Activated CD8-positive, alpha-beta T cell treated with anti-CD3 and anti-CD28 coated beads, Interleukin-2, amount 10 ng/mL, durations not matched to agents 7 days and 5 days (primary cell): ENCODE measurements at regions not wholly inside any gene's neighbourhood (a gene's known extent, or its start where the extent isn't known, plus 50 kb on each side); places are given as distances from the start of the nearest gene placed in this dataset.

Source experiments
- ATAC-seq: fragments of 150-1000 bp; cut with Tn5 transposase; one replicate; pipeline ENCODE4 v1.10.0; 2021; ENCODE audit warnings: moderate library complexity
- CTCF ChIA-PET: fragments of 350-600 bp; sonication (Branson Sonifier 250); formaldehyde crosslinking; loops from one replicate; lab custom pipeline; 2021; ENCODE audit warnings: antibody characterized with exemption; lab: Charles Lee
- POLR2A ChIA-PET: fragments of 350-600 bp; sonication (Branson Sonifier 250); formaldehyde crosslinking; loops from one replicate; lab custom pipeline; 2021; ENCODE audit warnings: antibody characterized with exemption; lab: Charles Lee
- DNase-seq: peaks from one replicate; pipeline ENCODE4 v3.0.0-alpha.2; 2020
- H3K27ac Mint-ChIP-seq: one replicate; pipeline ENCODE4 v1.8.0; 2021; ENCODE audit warnings: mild to moderate bottlenecking, mixed read lengths
- H3K27me3 Mint-ChIP-seq: one replicate; pipeline ENCODE4 v1.8.0; 2021; ENCODE audit warnings: low read depth, mixed read lengths
- H3K36me3 Mint-ChIP-seq: one replicate; pipeline ENCODE4 v1.8.0; 2021; ENCODE audit warnings: low read depth, mixed read lengths
- H3K4me1 Mint-ChIP-seq: one replicate; pipeline ENCODE4 v1.8.0; 2021; ENCODE audit warnings: low read depth, mixed read lengths
- H3K4me3 Mint-ChIP-seq: one replicate; pipeline ENCODE4 v1.8.0; 2021; ENCODE audit warnings: mild to moderate bottlenecking, mixed read lengths
- H3K9me3 Mint-ChIP-seq: one replicate; pipeline ENCODE4 v1.8.0; 2022; ENCODE audit warnings: mixed read lengths; ENCODE audit not compliant: insufficient read depth

DNA sequence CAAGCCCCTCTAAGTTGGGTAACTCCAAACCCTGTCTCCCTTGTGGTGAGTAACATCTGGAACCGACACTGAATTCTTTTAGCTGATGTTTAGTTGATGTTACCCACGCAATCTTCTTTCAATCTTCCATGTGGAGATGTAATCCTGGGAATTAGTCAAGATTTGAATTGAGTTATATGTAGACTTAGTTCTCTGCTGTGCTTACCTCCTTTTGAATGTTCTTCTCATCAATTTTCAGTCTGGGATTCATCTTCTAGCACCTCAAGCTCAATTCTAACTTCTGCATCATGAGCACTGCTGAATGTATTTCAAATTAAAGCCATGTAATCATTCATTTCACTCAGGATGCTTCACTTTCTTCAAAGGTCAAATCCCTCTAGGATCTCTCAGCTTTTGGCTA lies 270.6 kb downstream of the FAM170A start:
- ATAC-seq (no peak), DNase-seq (no peak)
- ChIA-PET POLR2A (no interaction called here), CTCF (interaction anchor here (0.8 to 0.9 kb wide), 2 partner anchors 10 to 13 kb away, joined by 3 read pairs; no protein-coding TSS in a partner anchor)
- Mint-ChIP-seq H3K27me3 (no peaks in the 10 kb centered on the region), H3K36me3 (no peaks in the 10 kb centered on the region), H3K4me1 (no peaks in the 10 kb centered on the region), H3K4me3 (no peak overlapping the region), H3K9me3 (peaks cover 3% of the 10 kb centered on the region), H3K27ac (no peak overlapping the region)

DNA sequence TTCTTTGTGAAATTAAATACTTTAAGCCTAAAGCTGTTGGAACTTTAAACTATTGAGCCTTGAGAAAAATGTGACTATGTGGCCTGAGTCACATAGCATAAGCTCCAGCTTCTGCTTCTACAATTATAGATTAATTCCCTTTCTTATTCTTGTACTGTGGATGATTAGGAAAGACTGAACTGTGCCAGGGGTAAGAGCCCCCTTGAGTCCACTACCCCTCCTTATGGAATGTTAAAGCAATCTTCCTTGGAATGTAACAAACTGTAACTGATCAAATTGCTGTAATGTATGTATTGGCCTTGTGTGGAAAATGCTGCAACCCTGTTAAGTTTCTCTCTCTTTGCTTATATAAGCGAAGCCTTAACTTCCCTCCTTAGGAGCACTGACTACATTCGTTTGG lies 273.2 kb downstream of the FAM170A start:
- DNase-seq (no peak), ATAC-seq (no peak)
- Mint-ChIP-seq H3K4me3 (no peak overlapping the region), H3K27ac (no peak overlapping the region), H3K4me1 (no peaks in the 10 kb centered on the region), H3K36me3 (no peaks in the 10 kb centered on the region), H3K9me3 (peaks cover 3% of the 10 kb centered on the region), H3K27me3 (no peaks in the 10 kb centered on the region)
- POLR2A ChIA-PET, result no interaction called here
- CTCF ChIA-PET, result no interaction called here

DNA sequence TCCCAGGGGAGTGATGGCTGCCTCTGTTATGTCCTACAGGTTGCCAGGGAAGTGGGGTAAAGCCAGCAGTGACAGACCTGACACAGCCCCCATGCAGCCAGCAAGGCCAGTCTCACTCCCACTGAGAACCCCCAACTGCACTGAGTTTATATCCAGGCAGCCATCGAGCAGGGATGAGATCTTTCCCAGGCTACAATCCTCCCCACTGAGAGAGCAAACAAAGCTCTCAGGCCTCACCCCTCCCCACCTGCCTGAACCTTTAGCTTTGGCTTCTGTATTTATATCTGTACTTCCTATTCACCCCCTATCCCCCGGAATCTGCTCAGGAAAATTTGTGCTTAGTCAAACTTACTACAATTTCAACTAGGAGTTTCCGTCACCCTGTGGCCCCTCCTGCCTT lies 284.1 kb downstream of the FAM170A start:
- CTCF ChIA-PET, result interaction anchor here (0.7 kb wide), 1 partner anchor 14 kb away, joined by 3 read pairs; no protein-coding TSS in a partner anchor
- POLR2A ChIA-PET, result no interaction called here
- H3K27ac Mint-ChIP-seq, result no peak overlapping the region
- no peak for ATAC-seq
- no peaks in the 10 kb centered on the region for H3K9me3 Mint-ChIP-seq
- DNase-seq, result no peak
- no peaks in the 10 kb centered on the region for H3K27me3 Mint-ChIP-seq
- H3K4me3 Mint-ChIP-seq, result no peak overlapping the region
- H3K36me3 Mint-ChIP-seq, result no peaks in the 10 kb centered on the region
- H3K4me1 Mint-ChIP-seq, result no peaks in the 10 kb centered on the region

DNA sequence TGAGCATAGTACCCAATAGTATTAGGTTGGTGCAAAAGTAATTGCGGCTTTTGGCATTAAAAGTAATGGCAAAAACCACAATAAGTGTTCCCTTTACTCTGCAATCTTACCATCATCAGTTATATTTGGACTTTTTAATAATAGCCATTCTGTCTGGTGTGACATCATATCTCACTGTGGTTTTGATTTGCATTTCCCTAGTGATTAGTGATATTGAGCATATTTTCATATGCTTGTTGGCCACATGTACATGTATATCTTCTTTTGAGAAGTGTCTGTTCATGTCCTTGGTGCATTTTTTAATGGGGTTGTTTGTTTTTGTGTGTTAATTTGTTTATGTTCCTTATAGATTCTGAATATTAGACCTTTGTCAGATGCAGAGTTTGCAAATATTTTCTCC lies 289.9 kb downstream of the FAM170A start:
- ATAC-seq (no peak), DNase-seq (no peak)
- Mint-ChIP-seq H3K27me3 (no peaks in the 10 kb centered on the region), H3K9me3 (no peaks in the 10 kb centered on the region), H3K4me3 (no peak overlapping the region), H3K36me3 (no peaks in the 10 kb centered on the region), H3K27ac (no peak overlapping the region), H3K4me1 (no peaks in the 10 kb centered on the region)
- CTCF ChIA-PET, result no interaction called here
- POLR2A ChIA-PET, result no interaction called here

DNA sequence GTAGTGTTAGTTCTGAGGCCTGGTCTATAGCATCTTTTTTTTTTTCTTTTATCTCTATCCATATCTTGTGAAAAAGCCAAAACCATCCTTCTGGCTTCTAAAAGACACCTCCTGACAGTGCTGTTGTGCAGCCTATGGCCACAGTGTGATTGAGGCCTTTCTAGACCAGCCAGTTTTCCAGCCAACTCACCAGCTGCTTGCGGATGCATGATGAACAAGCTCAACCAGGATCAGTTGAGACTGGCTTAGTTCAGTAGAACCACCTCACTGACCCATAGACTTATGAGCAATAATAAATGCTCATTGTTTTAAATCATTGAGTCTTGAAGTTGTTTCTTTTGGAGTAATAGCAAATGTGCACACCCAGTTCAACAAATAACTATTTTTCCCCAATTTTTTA lies 296.9 kb downstream of the FAM170A start:
- Mint-ChIP-seq H3K27me3 (no peaks in the 10 kb centered on the region), H3K4me3 (no peak overlapping the region), H3K9me3 (no peaks in the 10 kb centered on the region), H3K27ac (no peak overlapping the region), H3K36me3 (no peaks in the 10 kb centered on the region), H3K4me1 (no peaks in the 10 kb centered on the region)
- ATAC-seq, result no peak
- DNase-seq, result no peak
- POLR2A ChIA-PET, result no interaction called here
- CTCF ChIA-PET, result no interaction called here

DNA sequence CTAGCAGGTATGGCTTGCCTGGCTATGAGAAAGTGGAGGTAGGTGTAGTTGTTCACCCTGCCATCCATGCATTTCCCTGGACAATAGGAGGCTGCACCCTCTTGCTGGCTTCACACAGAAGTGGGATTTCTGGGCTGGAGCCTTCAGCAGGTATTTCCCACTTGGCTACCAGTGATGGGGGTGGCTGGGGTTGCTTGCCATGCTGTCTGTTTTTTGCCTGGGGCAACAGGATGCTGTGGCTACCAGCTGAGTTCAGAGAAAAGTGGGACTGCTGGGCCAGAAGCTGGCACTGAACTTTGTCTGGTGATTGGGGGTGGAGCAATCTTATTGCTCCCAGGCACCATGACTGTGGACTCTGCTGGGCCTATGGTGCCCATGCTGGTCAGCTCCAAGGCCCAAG lies 299.6 kb downstream of the FAM170A start:
- H3K36me3 Mint-ChIP-seq, result no peaks in the 10 kb centered on the region
- DNase-seq (no peak), ATAC-seq (no peak)
- H3K27ac Mint-ChIP-seq, result no peak overlapping the region
- no peaks in the 10 kb centered on the region for H3K9me3 Mint-ChIP-seq
- ChIA-PET POLR2A (no interaction called here), CTCF (interaction anchor here (0.5 kb wide), 1 partner anchor 1894 kb away, joined by 5 read pairs; no protein-coding TSS in a partner anchor)
- H3K27me3 Mint-ChIP-seq, result no peaks in the 10 kb centered on the region
- no peak overlapping the region for H3K4me3 Mint-ChIP-seq
- H3K4me1 Mint-ChIP-seq, result no peaks in the 10 kb centered on the region

DNA sequence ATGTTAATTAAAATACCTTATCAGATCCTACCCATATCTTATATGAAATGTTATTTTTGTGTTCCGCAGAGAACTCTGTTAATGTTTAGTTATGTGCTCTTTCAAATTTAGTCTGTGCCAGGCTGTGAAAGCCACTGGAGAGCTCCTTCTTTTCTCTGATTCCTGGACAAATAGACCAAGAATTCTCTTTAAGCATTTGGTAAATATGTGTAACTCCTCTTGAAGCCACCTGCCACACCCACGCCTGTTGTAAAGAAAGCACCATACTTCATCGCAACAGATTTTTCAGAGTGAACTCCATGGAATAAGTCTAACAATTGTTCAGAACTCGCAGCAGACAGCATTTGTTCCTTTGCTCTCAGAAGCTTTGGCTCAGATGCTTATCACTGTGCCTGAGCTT lies 301.1 kb downstream of the FAM170A start:
- POLR2A ChIA-PET, result no interaction called here

DNA sequence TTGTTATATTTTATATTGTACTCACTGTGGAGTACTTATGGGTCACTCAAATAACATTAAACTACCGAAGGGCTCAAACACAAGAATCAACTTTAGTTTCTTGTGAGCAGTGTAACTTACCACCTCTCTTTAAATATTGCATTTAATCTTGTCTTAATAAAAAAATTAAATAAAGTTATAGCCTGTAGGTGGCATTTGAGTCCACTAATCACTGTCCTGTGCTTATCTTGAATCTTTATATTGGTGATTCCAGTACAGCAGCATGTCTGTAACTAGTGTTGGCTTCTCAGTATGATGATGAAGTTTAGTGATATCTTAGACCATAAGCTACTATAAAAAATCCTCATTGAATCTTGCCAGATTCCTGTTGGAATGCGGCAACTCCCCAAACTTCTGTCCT lies 313.8 kb downstream of the FAM170A start:
- ATAC-seq (no peak), DNase-seq (no peak)
- ChIA-PET CTCF (no interaction called here), POLR2A (no interaction called here)
- no peaks in the 10 kb centered on the region for H3K36me3 Mint-ChIP-seq
- H3K4me1 Mint-ChIP-seq, result no peaks in the 10 kb centered on the region
- H3K27ac Mint-ChIP-seq, result no peak overlapping the region
- H3K27me3 Mint-ChIP-seq, result no peaks in the 10 kb centered on the region
- H3K9me3 Mint-ChIP-seq, result peaks cover 7% of the 10 kb centered on the region
- no peak overlapping the region for H3K4me3 Mint-ChIP-seq

More for the DNA sequence above, 301.1 kb downstream of the FAM170A start:
- ATAC-seq, result no peak
- H3K27me3 Mint-ChIP-seq, result no peaks in the 10 kb centered on the region
- no peak for DNase-seq
- H3K4me3 Mint-ChIP-seq, result no peak overlapping the region
- CTCF ChIA-PET, result no interaction called here
- no peaks in the 10 kb centered on the region for H3K4me1 Mint-ChIP-seq
- H3K36me3 Mint-ChIP-seq, result no peaks in the 10 kb centered on the region
- H3K27ac Mint-ChIP-seq, result no peak overlapping the region
- no peaks in the 10 kb centered on the region for H3K9me3 Mint-ChIP-seq

DNA sequence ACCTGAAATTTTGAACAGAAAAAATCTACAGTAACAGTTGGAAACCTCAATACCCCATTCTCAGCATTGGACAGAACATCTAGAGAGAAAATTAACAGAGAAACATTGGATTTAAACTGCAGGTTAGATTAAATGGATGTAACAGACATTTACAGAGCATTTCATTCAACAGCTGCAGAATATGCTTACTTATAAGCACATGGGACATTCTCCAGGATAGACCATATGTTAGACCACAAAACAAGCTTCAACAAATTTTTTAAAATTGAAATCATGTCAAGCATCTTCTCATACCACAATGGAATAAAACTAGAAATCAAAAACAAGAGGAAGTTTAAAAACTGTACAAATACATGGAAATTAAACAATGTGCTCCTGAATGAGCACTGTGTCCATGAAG lies 316.3 kb downstream of the FAM170A start:
- H3K9me3 Mint-ChIP-seq, result peaks cover 7% of the 10 kb centered on the region
- no peak overlapping the region for H3K27ac Mint-ChIP-seq
- H3K27me3 Mint-ChIP-seq, result no peaks in the 10 kb centered on the region
- no peak overlapping the region for H3K4me3 Mint-ChIP-seq
- CTCF ChIA-PET, result no interaction called here
- no peak for DNase-seq
- H3K36me3 Mint-ChIP-seq, result no peaks in the 10 kb centered on the region
- ATAC-seq, result no peak
- H3K4me1 Mint-ChIP-seq, result no peaks in the 10 kb centered on the region
- POLR2A ChIA-PET, result no interaction called here

DNA sequence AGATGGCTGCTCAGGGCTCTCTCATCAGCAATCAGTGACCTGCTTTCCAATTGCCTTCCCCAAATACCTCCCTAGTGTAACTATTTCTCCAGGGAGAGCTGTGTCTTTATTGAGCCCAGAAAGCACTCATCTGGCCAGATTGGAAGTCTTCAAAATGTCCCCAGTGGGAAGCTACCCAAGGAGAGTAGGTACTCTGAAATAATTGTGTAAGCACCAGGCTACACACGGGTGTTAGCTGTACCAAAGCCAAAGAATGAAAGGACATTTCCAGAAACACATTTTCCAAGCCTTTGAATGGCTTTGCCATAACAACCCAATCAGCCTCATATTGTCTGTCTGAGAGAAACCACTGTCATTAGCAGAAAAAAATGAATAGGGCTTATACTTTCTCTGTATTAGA lies 318.8 kb downstream of the FAM170A start:
- Mint-ChIP-seq H3K27ac (no peak overlapping the region), H3K36me3 (no peaks in the 10 kb centered on the region), H3K27me3 (no peaks in the 10 kb centered on the region), H3K4me1 (no peaks in the 10 kb centered on the region), H3K4me3 (no peak overlapping the region), H3K9me3 (peaks cover 7% of the 10 kb centered on the region)
- ATAC-seq, result no peak
- POLR2A ChIA-PET, result no interaction called here
- DNase-seq, result no peak
- CTCF ChIA-PET, result no interaction called here

DNA sequence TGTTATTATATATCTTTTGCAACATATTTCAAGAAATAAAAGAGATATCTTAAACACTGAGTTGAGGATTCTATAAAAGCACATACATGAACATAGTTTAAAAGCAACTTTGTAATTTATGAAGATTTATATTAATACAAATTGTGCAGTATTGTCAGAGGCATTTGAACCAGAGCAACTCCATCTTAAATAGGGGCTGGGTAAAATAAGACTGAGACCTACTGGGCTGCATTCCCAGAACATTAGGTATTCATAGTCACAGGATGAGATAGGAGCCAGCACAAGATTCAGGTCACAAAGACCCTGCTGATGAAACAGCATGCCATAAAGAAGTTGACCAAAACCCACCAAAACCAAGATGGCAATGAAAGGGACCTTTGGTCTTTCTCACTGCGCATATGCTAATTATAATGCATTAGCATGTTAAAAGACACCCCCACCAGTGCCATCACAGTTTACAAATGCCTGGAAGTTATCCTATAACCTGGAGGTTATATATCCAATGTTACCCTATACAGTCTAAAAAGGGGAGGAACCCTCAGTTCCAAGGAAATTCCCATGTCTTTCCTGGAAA lies 320.2 kb downstream of the FAM170A start:
- CTCF ChIA-PET, result no interaction called here
- H3K4me3 Mint-ChIP-seq, result no peak overlapping the region
- H3K27me3 Mint-ChIP-seq, result no peaks in the 10 kb centered on the region
- no peak for DNase-seq
- H3K4me1 Mint-ChIP-seq, result no peaks in the 10 kb centered on the region
- POLR2A ChIA-PET, result no interaction called here
- ATAC-seq, result no peak
- H3K27ac Mint-ChIP-seq, result no peak overlapping the region
- H3K9me3 Mint-ChIP-seq, result peaks cover 7% of the 10 kb centered on the region
- no peaks in the 10 kb centered on the region for H3K36me3 Mint-ChIP-seq

DNA sequence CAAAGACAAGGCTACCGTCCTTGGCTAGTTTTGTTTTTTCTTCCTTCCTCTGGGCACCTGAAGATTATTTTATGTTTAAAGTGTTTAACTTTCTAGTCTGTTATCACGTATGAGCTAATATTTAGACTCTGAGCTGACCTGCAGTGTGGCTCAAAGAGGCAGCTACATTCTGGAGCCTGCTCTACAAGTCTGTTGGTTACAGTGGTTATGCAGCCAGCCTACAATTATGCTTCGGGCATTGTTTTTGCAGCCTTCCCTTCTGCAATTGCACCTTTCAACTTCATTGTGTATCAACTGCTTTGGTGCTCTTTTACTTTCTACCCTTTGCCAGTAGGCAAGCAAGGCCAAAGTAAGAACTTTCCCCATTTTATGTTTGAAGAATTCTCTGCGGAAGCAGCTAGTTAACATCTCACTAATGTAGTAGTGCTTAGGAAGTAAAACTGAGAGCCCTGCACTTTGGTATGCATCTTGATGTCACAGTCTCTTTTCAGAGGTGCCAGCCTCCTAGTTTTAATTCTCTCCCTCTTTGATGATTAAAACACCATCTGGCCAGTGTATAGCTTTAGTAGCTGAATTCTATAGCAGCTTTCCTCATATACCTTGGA lies 322.1 kb downstream of the FAM170A start:
- ChIA-PET CTCF (no interaction called here), POLR2A (no interaction called here)
- no peak for ATAC-seq
- Mint-ChIP-seq H3K36me3 (no peaks in the 10 kb centered on the region), H3K9me3 (no peaks in the 10 kb centered on the region), H3K4me1 (no peaks in the 10 kb centered on the region), H3K4me3 (no peak overlapping the region), H3K27me3 (no peaks in the 10 kb centered on the region), H3K27ac (no peak overlapping the region)
- no peak for DNase-seq

DNA sequence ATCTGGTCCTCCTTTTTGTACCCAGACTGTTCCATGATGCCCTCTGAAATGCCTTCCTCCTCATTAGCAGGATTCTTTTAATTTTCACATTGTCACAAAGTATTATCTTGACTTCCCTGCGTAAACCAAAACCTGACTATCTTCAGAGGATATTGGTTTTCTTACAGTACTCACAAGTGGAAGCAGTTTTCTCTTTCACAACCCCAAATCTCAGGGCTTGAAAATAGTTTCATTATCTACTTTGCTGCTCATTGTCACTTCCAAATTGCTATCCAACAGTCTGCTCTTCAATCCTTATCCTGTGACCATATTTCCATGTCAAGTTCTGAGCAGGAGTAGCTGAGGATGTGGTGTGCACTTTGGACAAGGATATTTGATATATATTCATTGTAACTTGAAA lies 324.1 kb downstream of the FAM170A start:
- CTCF ChIA-PET, result no interaction called here

More for the DNA sequence above, 324.1 kb downstream of the FAM170A start:
- Mint-ChIP-seq H3K36me3 (no peaks in the 10 kb centered on the region), H3K27ac (no peak overlapping the region), H3K27me3 (no peaks in the 10 kb centered on the region), H3K4me1 (no peaks in the 10 kb centered on the region), H3K4me3 (no peak overlapping the region), H3K9me3 (no peaks in the 10 kb centered on the region)
- DNase-seq (no peak), ATAC-seq (no peak)
- POLR2A ChIA-PET, result no interaction called here
